ENCODE measurements at regions not wholly inside any gene's neighbourhood (a gene's known extent, or its start where the extent isn't known, plus 50 kb on each side); places are given as distances from the start of the nearest gene placed in this dataset.

GRCh38 chr5:125065741-125066140 is 319.3 kb upstream of the ZNF608 start:
- H3K4me3 Mint-ChIP-seq, result no peak overlapping the region
- no peaks in the 10 kb centered on the region for H3K36me3 Mint-ChIP-seq (ENCODE audit: low read depth)
- intact Hi-C loops (cut with DNase I, micrococcal nuclease), result no loop called here
- no peaks in the 10 kb centered on the region for H3K27me3 Mint-ChIP-seq
- H3K27ac ChIP-seq (ENCODE audit: low read depth in 1 of 2, low read length in 2 of 2), result no peak overlapping the region
- H3K9me3 ChIP-seq (ENCODE audit: control insufficient read depth in 1 of 2, insufficient read depth in 1 of 2, low read length in 2 of 2), result peaks cover 0 to 8% of the 10 kb centered on the region in 2 experiments
- POLR2A ChIA-PET, result no interaction called here
- DNase-seq (no peak), ATAC-seq (ENCODE audit: poor library complexity) (no peak)
- no peak overlapping the region for H3K27ac Mint-ChIP-seq
- H3K27me3 ChIP-seq (ENCODE audit: control insufficient read depth in 1 of 2, insufficient read depth in 2 of 2, low read length in 2 of 2), result no peaks in the 10 kb centered on the region
- peaks cover 5% of the 10 kb centered on the region for H3K9me3 Mint-ChIP-seq
- H3K4me1 ChIP-seq (ENCODE audit: insufficient read depth, low read length), result no peaks in the 10 kb centered on the region
- no peak overlapping the region for H3K4me3 ChIP-seq (ENCODE audit: low read length)
- CTCF ChIA-PET, result no interaction called here
- no peaks in the 10 kb centered on the region for H3K36me3 ChIP-seq (ENCODE audit: insufficient read depth, low read length)
- no peaks in the 10 kb centered on the region for H3K4me1 Mint-ChIP-seq (ENCODE audit: low read depth)
- no peak for TF ChIP-seq CTCF (IDR thresholded peaks at IDR 0.05)

GRCh38 chr5:125070961-125071360 is 324.5 kb upstream of the ZNF608 start:
- no peak for TF ChIP-seq CTCF (IDR thresholded peaks at IDR 0.05)
- H3K9me3 Mint-ChIP-seq, result peaks cover 11% of the 10 kb centered on the region
- no peaks in the 10 kb centered on the region for H3K27me3 ChIP-seq (ENCODE audit: control insufficient read depth in 1 of 2, insufficient read depth in 2 of 2, low read length in 2 of 2)
- no peak overlapping the region for H3K4me3 Mint-ChIP-seq
- no peaks in the 10 kb centered on the region for H3K4me1 Mint-ChIP-seq (ENCODE audit: low read depth)
- H3K4me1 ChIP-seq (ENCODE audit: insufficient read depth, low read length), result no peaks in the 10 kb centered on the region
- intact Hi-C loops (cut with DNase I, micrococcal nuclease), result no loop called here
- ChIA-PET CTCF (no interaction called here), POLR2A (no interaction called here)
- no peak overlapping the region for H3K4me3 ChIP-seq (ENCODE audit: low read length)
- H3K9me3 ChIP-seq (ENCODE audit: control insufficient read depth in 1 of 2, insufficient read depth in 1 of 2, low read length in 2 of 2), result peaks cover 4 to 8% of the 10 kb centered on the region in 2 experiments
- no peaks in the 10 kb centered on the region for H3K36me3 ChIP-seq (ENCODE audit: insufficient read depth, low read length)
- H3K27ac Mint-ChIP-seq, result no peak overlapping the region
- DNase-seq (no peak), ATAC-seq (ENCODE audit: poor library complexity) (no peak)
- no peak overlapping the region for H3K27ac ChIP-seq (ENCODE audit: low read depth in 1 of 2, low read length in 2 of 2)
- no peaks in the 10 kb centered on the region for H3K27me3 Mint-ChIP-seq
- H3K36me3 Mint-ChIP-seq (ENCODE audit: low read depth), result no peaks in the 10 kb centered on the region

GRCh38 chr5:125073090-125073489 is 326.7 kb upstream of the ZNF608 start:
- POLR2A ChIA-PET, result no interaction called here
- intact Hi-C loops (cut with DNase I, micrococcal nuclease), result no loop called here
- H3K4me3 ChIP-seq (ENCODE audit: low read length), result no peak overlapping the region
- TF ChIP-seq CTCF (IDR thresholded peaks at IDR 0.05), result no peak
- no peak overlapping the region for H3K27ac Mint-ChIP-seq
- no peaks in the 10 kb centered on the region for H3K36me3 Mint-ChIP-seq (ENCODE audit: low read depth)
- H3K36me3 ChIP-seq (ENCODE audit: insufficient read depth, low read length), result no peaks in the 10 kb centered on the region
- no peak overlapping the region for H3K4me3 Mint-ChIP-seq
- H3K27ac ChIP-seq (ENCODE audit: low read depth in 1 of 2, low read length in 2 of 2), result no peak overlapping the region
- no peaks in the 10 kb centered on the region for H3K27me3 Mint-ChIP-seq
- H3K4me1 ChIP-seq (ENCODE audit: insufficient read depth, low read length), result no peaks in the 10 kb centered on the region
- H3K9me3 Mint-ChIP-seq, result peaks cover 9% of the 10 kb centered on the region
- H3K9me3 ChIP-seq (ENCODE audit: control insufficient read depth in 1 of 2, insufficient read depth in 1 of 2, low read length in 2 of 2), result peaks cover under 1 to 4% of the 10 kb centered on the region in 2 experiments
- CTCF ChIA-PET, result no interaction called here
- H3K4me1 Mint-ChIP-seq (ENCODE audit: low read depth), result no peaks in the 10 kb centered on the region
- no peaks in the 10 kb centered on the region for H3K27me3 ChIP-seq (ENCODE audit: control insufficient read depth in 1 of 2, insufficient read depth in 2 of 2, low read length in 2 of 2)
- no peak for DNase-seq
- ATAC-seq (ENCODE audit: poor library complexity), result no peak

Data from CD4-positive, alpha-beta T cell (primary cell).